A549 (cell line): ENCODE measurements at regions not wholly inside any gene's neighbourhood (a gene's known extent, or its start where the extent isn't known, plus 50 kb on each side); places are given as distances from the start of the nearest gene placed in this dataset.
A peak's percentile ranks its signal among the peaks of the same experiment; 100 is the strongest.

Source experiments
- BCL3 ChIP-seq: fragments of >200 bp; sonication (Bioruptor Twin); formaldehyde crosslinking; IDR thresholded peaks from 3 replicates; pipeline ENCODE4 v1.6.1; 2016
- BHLHE40 ChIP-seq: IDR thresholded peaks from 2 replicates; pipeline ENCODE4 v1.6.1; 2012; ENCODE audit warnings: low read depth, low read length, inconsistent platforms
- CBX2 ChIP-seq: fragments of 200-600 bp; sonication (generic); IDR thresholded peaks from 2 replicates; pipeline ENCODE4 v1.6.1; 2016; ENCODE audit warnings: low read depth, mild to moderate bottlenecking, borderline replicate concordance
- CEBPB ChIP-seq, 2 experiments: fragments of >200 bp in 1 of 2; sonication (Bioruptor Twin) in 1 of 2; formaldehyde crosslinking in 1 of 2; IDR thresholded peaks; 2 replicates each; pipeline ENCODE4 v1.6.1; 2012 to 2016
- CHD2 ChIP-seq: fragments of 150-350 bp; IDR thresholded peaks from 2 replicates; pipeline ENCODE4 v1.6.1; 2014; ENCODE audit warnings: low read length; ENCODE audit not compliant: partially characterized antibody
- CHD4 ChIP-seq: fragments of 200-600 bp; sonication (generic); IDR thresholded peaks from 2 replicates; pipeline ENCODE4 v1.6.1; 2016; ENCODE audit warnings: antibody characterized with exemption, mild to moderate bottlenecking, borderline replicate concordance
- EHF ChIP-seq: fragments of 250-450 bp; sonication (Bioruptor Pico); IDR thresholded peaks from 2 replicates; pipeline ENCODE4 v1.5.0; 2020; ENCODE audit warnings: mild to moderate bottlenecking
- ELK1 ChIP-seq: fragments of 150-350 bp; IDR thresholded peaks from 2 replicates; pipeline ENCODE4 v1.6.1; 2014; ENCODE audit warnings: low read depth, mild to moderate bottlenecking, low read length
- FOSL2 ChIP-seq, 2 experiments: fragments of 450-650 bp in 1 of 2; fragments of >200 bp in 1 of 2; sonication (Bioruptor Twin) in 1 of 2; formaldehyde crosslinking; IDR thresholded peaks; 2 replicates each; pipeline versions ENCODE4 v1.5.0 to v1.6.1; 2016 to 2020; ENCODE audit warnings: mild to moderate bottlenecking in 1 of 2, moderate library complexity in 1 of 2
- GATA3 ChIP-seq: IDR thresholded peaks from 2 replicates; pipeline ENCODE4 v1.6.1; 2012; ENCODE audit warnings: borderline replicate concordance
- HES2 ChIP-seq: fragments of >200 bp; sonication (Bioruptor Twin); formaldehyde crosslinking; IDR thresholded peaks from 2 replicates; pipeline ENCODE4 v1.6.1; 2016
- HEYL ChIP-seq: fragments of 250-450 bp; sonication (Bioruptor Pico); IDR thresholded peaks from 2 replicates; pipeline ENCODE4 v1.8.0; 2021; ENCODE audit warnings: mild to moderate bottlenecking, moderate library complexity
- HOXA7 ChIP-seq: fragments of 250-450 bp; sonication (Bioruptor Pico); IDR thresholded peaks from 2 replicates; pipeline ENCODE4 v1.5.0; 2020; ENCODE audit warnings: mild to moderate bottlenecking, moderate library complexity
- HOXB13 ChIP-seq: fragments of 250-450 bp; sonication (Bioruptor Pico); IDR thresholded peaks from 2 replicates; pipeline ENCODE4 v1.5.0; 2020; ENCODE audit warnings: low read depth, mild to moderate bottlenecking, moderate library complexity
- HOXB5 ChIP-seq: fragments of 250-450 bp; sonication (Bioruptor Pico); IDR thresholded peaks from 2 replicates; pipeline ENCODE4 v1.5.0; 2020; ENCODE audit warnings: mild to moderate bottlenecking, moderate library complexity
- JUN ChIP-seq, 2 experiments: fragments of >200 bp; sonication (Bioruptor Twin); formaldehyde crosslinking; IDR thresholded peaks; 2 replicates in 1 of 2; 3 replicates in 1 of 2; pipeline ENCODE4 v1.6.1; 2016 to 2017
- KDM1A ChIP-seq: fragments of 200-600 bp; sonication (generic); IDR thresholded peaks from 2 replicates; pipeline ENCODE4 v1.6.1; 2016; ENCODE audit warnings: low read depth, mild to moderate bottlenecking
- MAX ChIP-seq: IDR thresholded peaks from 2 replicates; pipeline ENCODE4 v1.6.1; 2012
- MAZ ChIP-seq: fragments of 150-350 bp; IDR thresholded peaks from 2 replicates; pipeline ENCODE4 v1.6.1; 2014; ENCODE audit warnings: antibody characterized with exemption, low read depth, low read length, borderline replicate concordance
- MYC ChIP-seq: IDR thresholded peaks from 2 replicates; pipeline ENCODE4 v1.6.1; 2012; ENCODE audit warnings: mild to moderate bottlenecking, inconsistent platforms, low read length, improper control_type of control experiment, borderline replicate concordance
- NPAS2 ChIP-seq: fragments of 250-450 bp; sonication (Bioruptor Pico); IDR thresholded peaks from 2 replicates; pipeline ENCODE4 v1.8.0; 2022; ENCODE audit warnings: mild to moderate bottlenecking, moderate library complexity, borderline replicate concordance
- POLR2AphosphoS2 ChIP-seq: conservative IDR thresholded peaks from 2 replicates; pipeline ENCODE4 v1.6.1; 2012; ENCODE audit warnings: low read length, improper control_type of control experiment, inconsistent platforms
- RAD21 ChIP-seq, 2 experiments: fragments of >200 bp in 1 of 2; sonication (Bioruptor Twin) in 1 of 2; formaldehyde crosslinking in 1 of 2; IDR thresholded peaks in 1 of 2; conservative IDR thresholded peaks in 1 of 2; 2 replicates in 1 of 2; 3 replicates in 1 of 2; pipeline ENCODE4 v1.6.1; 2012 to 2018; ENCODE audit warnings: inconsistent platforms in 1 of 2
- RARB ChIP-seq: fragments of 250-450 bp; sonication (Bioruptor Pico); IDR thresholded peaks from 2 replicates; pipeline ENCODE4 v1.8.0; 2021; ENCODE audit warnings: mild to moderate bottlenecking, moderate library complexity
- RCOR1 ChIP-seq: fragments of 150-350 bp; IDR thresholded peaks from 2 replicates; pipeline ENCODE4 v1.6.1; 2014; ENCODE audit warnings: antibody characterized with exemption, low read length, low read depth
- RFX5 ChIP-seq: fragments of 450-650 bp; IDR thresholded peaks from 2 replicates; pipeline ENCODE4 v1.7.1; 2014; ENCODE audit warnings: antibody characterized with exemption, mild to moderate bottlenecking, moderate library complexity
- RNF2 ChIP-seq: fragments of 200-600 bp; sonication (generic); IDR thresholded peaks from 2 replicates; pipeline ENCODE4 v1.6.1; 2016; ENCODE audit warnings: low read depth, mild to moderate bottlenecking, antibody characterized with exemption, moderate library complexity, borderline replicate concordance
- SMC3 ChIP-seq: fragments of >200 bp; sonication (Bioruptor Twin); formaldehyde crosslinking; IDR thresholded peaks from 3 replicates; pipeline ENCODE4 v1.6.1; 2018; ENCODE audit warnings: inconsistent platforms
- SREBF2 ChIP-seq: fragments of 450-650 bp; IDR thresholded peaks from 2 replicates; pipeline ENCODE4 v1.6.1; 2014; ENCODE audit warnings: mild to moderate bottlenecking, moderate library complexity
- TFCP2L1 ChIP-seq: fragments of 250-450 bp; sonication (Bioruptor Pico); IDR thresholded peaks from 2 replicates; pipeline ENCODE4 v1.5.0; 2021; ENCODE audit warnings: mild to moderate bottlenecking
- TP53 ChIP-seq: fragments of 250-450 bp; sonication (Bioruptor Pico); IDR thresholded peaks from 2 replicates; pipeline ENCODE4 v1.5.0; 2021; ENCODE audit warnings: mild to moderate bottlenecking, moderate library complexity
- ZC3H11A ChIP-seq: fragments of 450-650 bp; IDR thresholded peaks from 2 replicates; pipeline ENCODE4 v1.6.1; 2014; ENCODE audit warnings: antibody characterized with exemption, mild to moderate bottlenecking
- ZFP36 ChIP-seq: fragments of 450-650 bp; IDR thresholded peaks from 2 replicates; pipeline ENCODE4 v1.6.1; 2014; ENCODE audit warnings: borderline replicate concordance; ENCODE audit not compliant: partially characterized antibody
- ZNF302 ChIP-seq: fragments of 250-450 bp; sonication (Bioruptor Pico); IDR thresholded peaks from 2 replicates; pipeline ENCODE4 v1.9.0; 2021; ENCODE audit warnings: inconsistent platforms, mild to moderate bottlenecking, moderate library complexity
- TF ChIP-seq, protein P1 (sequence below): fragments of 200-600 bp; sonication (generic); IDR thresholded peaks from 2 replicates; pipeline ENCODE4 v1.6.1; 2016; ENCODE audit warnings: antibody characterized with exemption, mild to moderate bottlenecking, moderate library complexity
- TF ChIP-seq, protein P2 (sequence below): IDR thresholded peaks from 2 replicates; pipeline ENCODE4 v1.6.1; 2012

DNA sequence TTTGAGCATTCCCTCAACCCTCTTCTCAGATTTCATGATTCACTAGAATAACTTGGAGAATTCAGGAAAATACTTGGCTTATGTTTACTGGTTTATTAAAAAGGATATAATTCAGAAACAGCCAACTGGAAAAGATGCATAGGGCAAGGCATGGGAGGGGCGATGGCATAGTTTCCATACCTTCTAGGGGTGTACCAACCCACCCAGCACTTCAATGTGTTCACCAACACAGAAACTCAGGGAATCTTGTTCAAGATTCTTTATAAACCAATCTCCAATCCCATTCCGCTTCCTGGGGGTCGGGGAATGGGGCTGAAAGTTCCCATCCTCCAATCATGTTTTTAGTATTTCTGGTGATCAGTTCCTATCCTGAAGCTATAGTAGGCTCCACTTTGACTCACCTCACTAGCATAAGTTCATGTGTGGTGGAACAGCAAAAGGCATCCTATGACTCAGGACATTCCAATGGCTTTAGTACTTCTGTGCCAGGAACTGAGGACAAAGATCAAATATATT, 164.4 kb downstream of the SIM1 start (continued):
- TF ChIP-seq HES2 (no peak), ELK1 (no peak), BCL3 (0 out of 3 replicates have a peak, but pooled peaks have one; percentile 32), FOSL2 (IDR thresholded peaks at IDR 0.05) (peak; percentile 87), FOSL2 (CRISPR knock-in tag; IDR thresholded peaks at IDR 0.05) (peak; percentile 89), SMC3 (0 out of 3 replicates have a peak, but pooled peaks have one; percentile 16), MAZ (no peak), NPAS2 (CRISPR knock-in tag) (no peak), MAX (peak; percentile 22; the same call in 1 of the 2 replicates), HOXA7 (CRISPR knock-in tag) (no peak), GATA3 (peak; percentile 76; the same call in 1 of the 2 replicates), ZC3H11A (no peak), SREBF2 (no peak), RAD21 (conservative IDR thresholded peaks at IDR 0.05 in 1 of 2, IDR thresholded peaks at IDR 0.05 in 1 of 2) (peak in 1 of 2 experiments; percentile 11; a peak in 2 of 5 replicates), KDM1A (no peak), EHF (CRISPR knock-in tag) (no peak), HOXB13 (CRISPR knock-in tag) (no peak), BHLHE40 (no peak), RARB (CRISPR knock-in tag) (no peak), MYC (no peak), ZNF302 (CRISPR knock-in tag) (no peak), HEYL (CRISPR knock-in tag) (no peak), JUN (IDR thresholded peaks at IDR 0.05) (peak in 1 of 2 experiments; percentile 70; a peak in 2 of 5 replicates), TFCP2L1 (CRISPR knock-in tag) (no peak), RFX5 (no peak), CHD2 (no peak), HOXB5 (CRISPR knock-in tag) (no peak), TP53 (no peak), POLR2AphosphoS2 (no peak), CEBPB (IDR thresholded peaks at IDR 0.05) (peak in 1 of 2 experiments; percentile 4; a peak in 1 of 4 replicates), RNF2 (no peak), RCOR1 (no peak), ZFP36 (no peak), CBX2 (no peak), CHD4 (no peak)
- TF ChIP-seq, protein P1, sequence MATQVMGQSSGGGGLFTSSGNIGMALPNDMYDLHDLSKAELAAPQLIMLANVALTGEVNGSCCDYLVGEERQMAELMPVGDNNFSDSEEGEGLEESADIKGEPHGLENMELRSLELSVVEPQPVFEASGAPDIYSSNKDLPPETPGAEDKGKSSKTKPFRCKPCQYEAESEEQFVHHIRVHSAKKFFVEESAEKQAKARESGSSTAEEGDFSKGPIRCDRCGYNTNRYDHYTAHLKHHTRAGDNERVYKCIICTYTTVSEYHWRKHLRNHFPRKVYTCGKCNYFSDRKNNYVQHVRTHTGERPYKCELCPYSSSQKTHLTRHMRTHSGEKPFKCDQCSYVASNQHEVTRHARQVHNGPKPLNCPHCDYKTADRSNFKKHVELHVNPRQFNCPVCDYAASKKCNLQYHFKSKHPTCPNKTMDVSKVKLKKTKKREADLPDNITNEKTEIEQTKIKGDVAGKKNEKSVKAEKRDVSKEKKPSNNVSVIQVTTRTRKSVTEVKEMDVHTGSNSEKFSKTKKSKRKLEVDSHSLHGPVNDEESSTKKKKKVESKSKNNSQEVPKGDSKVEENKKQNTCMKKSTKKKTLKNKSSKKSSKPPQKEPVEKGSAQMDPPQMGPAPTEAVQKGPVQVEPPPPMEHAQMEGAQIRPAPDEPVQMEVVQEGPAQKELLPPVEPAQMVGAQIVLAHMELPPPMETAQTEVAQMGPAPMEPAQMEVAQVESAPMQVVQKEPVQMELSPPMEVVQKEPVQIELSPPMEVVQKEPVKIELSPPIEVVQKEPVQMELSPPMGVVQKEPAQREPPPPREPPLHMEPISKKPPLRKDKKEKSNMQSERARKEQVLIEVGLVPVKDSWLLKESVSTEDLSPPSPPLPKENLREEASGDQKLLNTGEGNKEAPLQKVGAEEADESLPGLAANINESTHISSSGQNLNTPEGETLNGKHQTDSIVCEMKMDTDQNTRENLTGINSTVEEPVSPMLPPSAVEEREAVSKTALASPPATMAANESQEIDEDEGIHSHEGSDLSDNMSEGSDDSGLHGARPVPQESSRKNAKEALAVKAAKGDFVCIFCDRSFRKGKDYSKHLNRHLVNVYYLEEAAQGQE = no peak
- TF ChIP-seq, protein P2, sequence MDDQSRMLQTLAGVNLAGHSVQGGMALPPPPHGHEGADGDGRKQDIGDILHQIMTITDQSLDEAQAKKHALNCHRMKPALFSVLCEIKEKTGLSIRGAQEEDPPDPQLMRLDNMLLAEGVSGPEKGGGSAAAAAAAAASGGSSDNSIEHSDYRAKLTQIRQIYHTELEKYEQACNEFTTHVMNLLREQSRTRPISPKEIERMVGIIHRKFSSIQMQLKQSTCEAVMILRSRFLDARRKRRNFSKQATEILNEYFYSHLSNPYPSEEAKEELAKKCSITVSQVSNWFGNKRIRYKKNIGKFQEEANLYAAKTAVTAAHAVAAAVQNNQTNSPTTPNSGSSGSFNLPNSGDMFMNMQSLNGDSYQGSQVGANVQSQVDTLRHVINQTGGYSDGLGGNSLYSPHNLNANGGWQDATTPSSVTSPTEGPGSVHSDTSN = no peak
